ENCODE measurements at regions not wholly inside any gene's neighbourhood (a gene's known extent, or its start where the extent isn't known, plus 50 kb on each side); places are given as distances from the start of the nearest gene placed in this dataset.

GRCh38 chr1:221069178-221069903 lies 190.1 kb downstream of the HLX start:
- no peak for DNase-seq (ENCODE audit: low spot score)

- DNase-seq (ENCODE audit: low spot score): no peak
Observed at GRCh38 chr1:221069986-221070385, 190.7 kb downstream of the HLX start.

DNA sequence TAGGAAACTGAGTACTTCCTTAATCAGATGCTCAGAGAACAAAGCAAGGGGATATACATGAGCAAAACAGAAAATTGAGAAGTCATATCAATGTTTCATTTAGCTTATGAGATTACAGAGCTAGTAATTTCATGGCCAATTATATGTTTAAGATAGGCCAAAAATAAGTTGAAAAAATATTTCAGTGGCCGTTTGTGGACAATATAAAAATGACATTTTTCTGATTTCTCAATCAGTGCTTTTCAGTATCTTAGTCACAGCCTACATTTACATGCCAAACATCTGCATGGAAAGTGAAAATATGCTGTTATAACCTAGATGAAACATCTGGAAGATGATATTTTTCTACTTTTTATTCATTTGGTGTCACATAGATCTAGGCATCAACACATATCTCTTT lies 192.5 kb downstream of the HLX start:
- no peak for DNase-seq (ENCODE audit: low spot score)

DNA sequence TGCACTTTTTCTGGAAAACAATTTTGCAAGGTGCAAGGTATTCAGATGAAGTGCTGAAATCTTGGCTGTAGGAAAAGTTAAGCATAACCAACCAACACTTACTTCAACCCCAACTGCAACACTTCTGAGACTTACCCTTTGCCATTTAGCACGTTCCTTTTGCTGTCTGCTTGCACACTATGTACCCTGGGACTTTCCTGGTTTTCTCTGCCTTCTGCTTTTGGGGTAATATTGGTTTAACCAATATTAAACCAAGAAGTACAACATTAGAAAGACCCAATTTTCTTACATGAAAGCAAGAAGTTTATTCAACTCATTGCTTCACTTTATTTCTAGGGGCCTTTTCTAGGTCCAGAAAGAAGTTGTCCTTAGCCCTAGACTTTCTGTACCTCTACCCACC lies 193.0 kb downstream of the HLX start:
- DNase-seq (ENCODE audit: low spot score): no peak

DNA sequence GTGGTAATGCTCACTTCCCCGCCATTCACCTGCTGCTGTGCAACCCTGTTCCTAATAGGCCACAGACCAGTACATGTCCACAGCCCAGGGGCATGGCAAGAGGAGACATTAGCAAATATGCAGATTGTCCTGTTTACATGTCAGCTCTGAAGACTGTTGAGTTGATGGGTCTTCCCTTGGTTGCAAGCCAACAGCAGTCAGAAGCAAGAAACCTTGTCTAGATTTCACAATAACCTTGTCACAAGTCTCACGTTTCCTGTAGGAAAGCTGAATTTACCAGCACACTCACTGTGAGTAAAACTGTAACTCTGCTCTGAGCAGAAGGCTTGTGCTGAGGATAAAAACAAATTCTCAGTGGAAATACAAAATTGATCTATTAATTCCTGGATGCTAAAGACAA lies 195.1 kb downstream of the HLX start:
- DNase-seq (ENCODE audit: low spot score): no peak

DNA sequence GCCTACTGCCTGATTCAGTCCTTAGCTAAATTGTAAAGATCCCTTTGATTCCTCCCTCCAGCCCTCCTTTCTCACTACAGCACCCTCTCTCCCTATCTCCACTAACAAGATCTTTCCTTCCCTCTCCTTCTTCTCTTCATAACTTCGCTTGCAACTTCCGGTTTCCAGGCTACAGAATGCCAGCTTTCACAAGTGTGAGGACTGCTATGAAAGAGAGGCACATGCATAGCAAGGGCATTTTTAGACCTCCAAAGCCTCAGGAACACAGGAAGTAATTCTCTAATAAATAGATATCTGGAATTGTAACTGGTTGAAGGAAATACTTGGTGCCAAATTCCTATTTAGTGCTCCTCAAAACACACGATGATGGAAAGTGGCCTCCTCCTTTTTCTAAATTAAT lies 196.7 kb downstream of the HLX start:
- no peak for DNase-seq (ENCODE audit: low spot score)

DNA sequence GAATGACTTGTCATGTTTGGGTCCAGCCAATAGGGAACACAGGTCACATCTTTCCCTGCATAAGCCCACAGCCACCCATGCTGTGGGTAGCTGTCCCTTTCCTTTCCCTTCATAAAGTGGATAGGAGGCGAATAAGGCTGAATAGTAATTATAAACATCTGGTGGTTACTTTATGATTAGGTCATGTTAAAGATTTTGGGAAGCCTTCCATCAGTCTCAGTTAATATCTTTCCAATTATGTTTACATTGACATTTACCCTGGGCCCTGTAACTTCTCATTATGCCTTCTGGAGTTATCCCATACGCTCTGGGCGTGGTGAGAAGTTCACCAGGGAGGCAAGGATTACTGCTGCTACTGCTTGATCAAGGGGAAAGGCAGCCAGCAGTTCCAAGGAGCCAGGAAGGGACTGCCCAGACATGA lies 197.2 kb downstream of the HLX start:
- no peak for DNase-seq (ENCODE audit: low spot score)

DNA sequence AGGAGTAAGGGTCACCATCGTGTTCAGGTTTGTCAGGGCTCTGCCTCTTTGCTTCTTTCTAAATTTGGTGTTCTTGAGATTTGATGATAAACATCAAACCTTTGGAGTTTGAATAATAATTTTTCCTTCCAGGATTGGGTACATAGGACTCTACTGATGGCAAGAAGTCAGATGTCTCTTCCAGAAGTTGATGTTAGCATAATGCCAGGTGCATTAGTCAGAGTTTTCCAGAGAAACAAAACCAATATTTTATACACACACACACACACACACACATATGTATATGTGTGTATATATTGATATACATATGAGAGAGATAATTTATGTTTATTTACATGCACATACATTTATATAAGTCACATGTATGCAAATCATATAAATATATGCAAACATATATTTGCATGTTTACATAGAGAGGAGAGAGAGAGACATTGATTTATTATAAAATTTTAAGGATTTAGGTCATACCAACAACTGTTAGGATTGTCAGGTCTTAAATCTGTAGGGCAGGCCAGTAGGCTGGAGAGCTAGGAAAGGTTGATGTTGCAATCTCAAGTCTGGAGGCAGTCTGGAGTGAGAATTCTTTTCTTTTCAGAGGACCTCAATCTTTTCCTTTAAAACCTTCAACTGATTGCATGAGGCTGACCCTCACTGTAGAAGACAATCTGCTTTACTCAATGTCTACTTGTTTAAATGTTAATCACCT lies 199.2 kb downstream of the HLX start:
- DNase-seq (ENCODE audit: low spot score): no peak

- DNase-seq (ENCODE audit: low spot score): no peak
Observed at GRCh38 chr1:221083902-221084301, 204.7 kb downstream of the HLX start.

DNA sequence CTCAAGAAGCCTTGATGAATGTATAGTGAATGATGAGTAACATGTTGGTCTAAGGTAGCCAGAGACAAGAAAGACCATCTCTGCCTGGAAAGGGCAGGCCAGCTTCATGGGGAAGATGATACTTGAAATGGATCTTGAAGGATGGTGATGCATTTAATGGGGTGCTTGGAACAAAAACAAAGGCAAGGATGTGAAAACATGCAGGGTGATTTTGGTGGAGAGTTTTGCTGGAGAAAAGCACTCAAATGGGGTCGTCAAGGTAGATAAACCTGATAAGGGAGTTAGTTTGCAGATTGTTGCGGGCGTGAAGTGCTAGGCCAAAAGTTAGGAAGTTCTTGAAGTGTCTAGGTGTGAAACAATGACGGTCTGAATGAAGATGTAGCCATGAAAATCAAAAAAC lies 205.4 kb downstream of the HLX start:
- DNase-seq (ENCODE audit: low spot score): no peak

DNA sequence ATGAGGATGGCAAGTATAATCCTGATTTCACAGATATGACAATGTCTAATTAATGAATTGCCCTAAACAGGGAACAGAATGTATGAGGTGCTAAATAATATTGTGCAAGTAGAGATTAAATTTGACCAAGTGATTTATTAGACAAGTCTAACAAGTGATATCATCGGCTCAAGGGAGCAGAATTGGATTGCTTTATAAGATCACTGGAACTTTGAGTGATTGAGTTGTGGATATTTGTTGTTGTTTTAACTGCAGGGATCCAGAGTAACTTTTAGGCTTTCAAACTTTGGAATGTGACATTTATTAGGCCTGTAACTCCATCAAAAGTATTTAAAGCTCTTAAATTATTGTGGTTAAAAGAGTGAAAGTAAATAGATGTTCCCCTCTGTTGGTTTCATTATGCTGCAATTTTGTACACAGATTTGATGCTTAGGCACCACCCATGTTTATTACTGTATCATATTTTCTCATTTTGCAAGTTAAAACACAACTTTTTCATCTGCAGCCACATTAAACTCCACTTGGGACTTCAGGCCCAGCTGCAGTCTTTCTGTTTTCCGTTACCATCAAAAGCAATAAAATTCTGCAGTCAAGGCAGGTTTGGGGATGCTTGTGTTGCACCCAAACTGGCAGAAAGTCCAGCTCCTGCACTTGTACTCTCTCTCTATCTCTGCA lies 206.6 kb downstream of the HLX start:
- DNase-seq (ENCODE audit: low spot score): peak; percentile 55

DNA sequence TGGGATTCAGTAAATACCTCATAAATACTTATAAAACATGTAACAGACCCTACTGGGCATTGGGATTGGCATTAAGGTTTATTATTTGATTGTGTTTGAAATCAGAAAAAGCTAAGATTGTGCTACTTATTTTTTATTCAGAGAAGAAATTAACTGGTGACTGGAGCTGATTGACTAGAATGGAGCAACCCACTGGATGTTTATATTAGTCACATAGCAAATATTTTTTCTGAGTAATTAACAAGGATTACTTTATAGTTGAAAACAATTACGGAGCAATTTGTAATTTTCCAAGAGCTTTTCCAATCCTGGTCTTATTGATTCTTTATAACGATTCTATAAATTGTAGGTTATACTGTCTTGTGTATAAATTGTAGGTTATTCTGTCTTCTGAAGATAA lies 208.7 kb downstream of the HLX start:
- DNase-seq (ENCODE audit: low spot score): no peak

GRCh38 chr1:221089273-221089672 lies 210.0 kb downstream of the HLX start:
- DNase-seq (ENCODE audit: low spot score): peak; percentile 70

- DNase-seq (ENCODE audit: low spot score): no peak
Observed at GRCh38 chr1:221089803-221090202, 210.6 kb downstream of the HLX start.

DNA sequence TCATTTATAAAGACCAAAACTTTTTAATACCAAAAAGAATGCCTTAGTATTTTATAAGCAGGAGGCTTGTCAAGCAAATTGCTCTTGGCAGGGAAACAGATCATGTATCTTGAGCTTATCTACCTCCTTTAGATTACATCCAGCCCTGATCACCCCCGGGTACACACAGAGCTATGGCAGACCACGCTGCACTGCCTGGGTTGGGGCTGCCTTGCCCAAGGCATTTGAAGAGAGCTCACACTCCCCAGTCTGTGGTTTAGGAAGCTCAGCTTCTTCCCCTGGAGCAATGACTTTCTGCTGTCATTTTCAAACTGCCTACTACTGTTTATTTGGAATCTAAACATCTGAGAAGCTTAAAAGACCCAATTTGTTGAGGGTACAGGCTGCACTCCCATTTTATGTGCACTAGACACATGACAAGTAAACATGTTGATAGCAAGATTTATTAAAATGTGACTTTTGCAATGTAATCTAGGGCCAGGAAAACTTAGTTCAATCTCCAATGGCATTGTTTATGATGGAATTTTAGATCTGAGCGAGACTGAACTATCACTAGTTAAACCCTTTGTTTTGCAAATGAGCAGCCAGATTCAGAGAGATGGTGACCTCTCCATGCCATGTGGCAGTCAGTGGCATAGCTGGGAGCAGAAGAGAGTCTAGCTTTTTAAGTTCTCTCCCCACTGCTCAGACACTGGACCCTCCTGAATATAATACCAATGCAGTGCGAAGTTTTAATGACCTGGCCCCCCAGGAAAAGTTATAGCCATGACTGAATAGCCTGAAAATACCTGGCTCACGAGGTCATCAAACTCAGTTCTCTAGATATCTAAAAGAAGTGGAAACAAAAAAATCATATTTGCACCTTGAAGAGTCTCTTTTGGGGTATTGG lies 214.9 kb downstream of the HLX start:
- no peak for DNase-seq (ENCODE audit: low spot score)

DNA sequence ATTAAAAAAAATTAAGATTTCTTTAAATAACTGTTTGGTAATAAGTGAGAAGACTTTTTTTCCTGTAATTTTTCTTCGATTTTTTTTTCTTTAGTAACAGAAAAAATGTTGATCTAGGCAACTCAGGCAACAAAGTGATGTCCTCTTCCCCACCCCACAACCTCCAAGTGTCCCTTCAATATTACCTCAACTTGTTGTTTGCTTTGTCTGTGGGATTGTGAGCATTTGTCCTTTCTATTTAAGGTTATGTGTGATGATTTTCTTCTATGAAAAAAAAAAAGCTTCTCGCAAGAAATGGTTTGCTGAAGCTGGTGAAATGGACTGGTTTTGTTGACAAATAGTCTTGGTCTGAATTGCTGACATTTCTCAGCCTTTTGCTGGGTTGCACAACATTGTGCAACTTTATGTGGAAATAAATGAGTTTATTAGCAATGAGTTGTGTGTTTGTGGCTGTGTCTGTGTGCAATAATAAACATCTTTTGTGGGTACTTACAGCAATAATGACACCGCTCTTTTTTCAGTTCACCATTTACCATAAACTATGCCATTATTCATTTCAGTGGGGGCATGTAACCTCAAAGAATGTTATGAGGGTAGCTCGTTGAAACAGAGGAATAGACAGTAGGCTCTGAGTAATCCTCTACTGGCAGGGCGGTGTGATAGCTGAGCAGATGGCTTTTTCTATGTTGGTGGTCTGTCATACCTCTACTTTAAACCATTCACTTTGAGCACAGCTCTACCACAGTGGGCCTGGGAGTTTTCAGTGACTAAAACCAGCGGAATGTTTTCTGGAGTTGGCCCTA lies 218.4 kb downstream of the HLX start:
- peak; percentile 98 for DNase-seq (ENCODE audit: low spot score)

GRCh38 chr1:221098471-221099405 lies 219.5 kb downstream of the HLX start:
- no peak for DNase-seq (ENCODE audit: low spot score)

DNA sequence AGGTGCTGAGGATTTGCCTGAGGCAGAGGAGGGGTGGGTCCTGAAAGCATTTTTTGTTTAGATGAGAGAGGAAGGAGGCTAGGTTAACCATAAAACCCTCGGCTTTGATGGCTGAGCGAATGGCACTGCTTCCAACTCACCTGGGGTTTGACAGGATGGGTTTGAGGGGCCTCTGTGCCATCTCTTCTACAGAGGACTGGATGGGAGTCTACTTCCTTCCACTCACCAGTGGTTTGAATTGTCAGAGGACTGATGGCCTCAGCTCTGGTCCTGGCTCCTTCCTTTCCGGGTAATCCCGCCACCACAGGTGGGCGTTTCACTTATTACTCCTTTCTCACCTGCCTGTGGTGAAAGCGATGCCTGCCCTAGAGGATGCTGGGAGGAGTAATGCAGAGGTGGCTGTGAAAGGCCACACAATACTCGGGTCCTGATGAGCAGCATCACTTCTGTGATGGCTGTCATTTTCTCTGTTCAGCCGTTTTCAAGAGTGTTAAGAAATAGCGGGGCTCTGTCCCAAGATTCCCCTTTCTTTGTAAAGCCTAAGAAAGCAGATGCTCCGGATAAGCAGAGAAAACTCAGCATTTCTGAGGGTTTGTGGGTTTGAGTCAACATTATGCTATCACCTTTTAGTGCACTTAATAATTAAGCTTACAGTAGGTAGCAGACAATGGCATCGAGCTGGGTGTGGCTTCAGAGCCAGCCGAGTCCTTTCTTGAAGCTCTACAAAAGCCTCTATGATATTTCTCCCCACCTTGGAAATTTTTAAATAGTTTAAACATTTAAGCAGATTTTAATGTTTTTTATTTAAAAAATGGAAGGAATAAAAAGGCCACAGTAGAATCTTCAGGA lies 220.7 kb downstream of the HLX start:
- peak; percentile 50 for DNase-seq (ENCODE audit: low spot score)

DNA sequence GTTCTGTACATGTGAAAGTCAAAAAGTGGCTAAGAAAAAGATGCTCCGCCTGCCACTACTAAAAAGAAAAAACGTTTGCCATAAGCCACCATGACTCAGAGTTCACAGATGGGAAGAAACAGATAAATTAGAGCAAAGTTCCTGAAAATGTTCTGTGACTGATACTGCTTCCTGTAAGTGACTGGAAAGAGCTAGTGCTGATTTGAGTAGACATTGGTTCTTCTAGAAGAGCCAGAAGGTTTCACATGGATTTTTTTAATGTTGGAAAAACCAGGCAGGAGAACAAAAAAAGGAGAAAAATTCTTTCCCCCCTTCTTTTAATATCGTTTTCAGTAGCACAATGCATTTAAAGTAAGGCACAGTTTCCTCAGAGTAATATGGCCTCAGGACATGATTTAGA lies 221.4 kb downstream of the HLX start:
- peak; percentile 90 for DNase-seq (ENCODE audit: low spot score)

All from A172 (cell line).